ENCODE measurements at regions not wholly inside any gene's neighbourhood (a gene's known extent, or its start where the extent isn't known, plus 50 kb on each side); places are given as distances from the start of the nearest gene placed in this dataset.

GRCh38 chr6:74066168-74066871 lies 370.3 kb downstream of the CD109 start:
- no peak for TF ChIP-seq CTCF (IDR thresholded peaks at IDR 0.05)
- TF ChIP-seq POLR2A (IDR thresholded peaks at IDR 0.05), result no peak
